ENCODE measurements at regions not wholly inside any gene's neighbourhood (a gene's known extent, or its start where the extent isn't known, plus 50 kb on each side); places are given as distances from the start of the nearest gene placed in this dataset.

DNA sequence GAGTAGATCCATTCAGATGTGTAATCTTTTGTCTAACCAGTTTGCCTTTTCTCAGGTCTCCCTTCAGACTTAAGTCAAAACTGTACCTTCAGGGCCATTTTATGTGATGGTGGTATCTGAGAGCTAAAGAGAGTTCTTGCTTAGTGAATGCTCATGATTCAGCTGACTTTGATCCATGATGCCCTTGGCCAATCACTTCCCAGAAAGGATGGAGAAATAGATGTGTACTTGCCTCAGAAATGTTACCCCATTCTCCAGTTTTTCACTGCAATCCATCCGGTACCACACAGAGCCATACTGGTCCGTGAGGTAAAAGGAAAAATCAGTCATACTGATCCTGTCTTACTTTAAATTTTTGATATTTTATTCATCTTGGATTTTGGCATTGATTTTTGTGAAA is 234.8 kb upstream of the PIK3C3 start:
- DNase-seq (no peak), ATAC-seq (no peak)
- no peaks in the 10 kb centered on the region for H3K9me3 ChIP-seq
- no peaks in the 10 kb centered on the region for H3K27me3 ChIP-seq
- H3K36me3 ChIP-seq = no peaks in the 10 kb centered on the region
- H3K27ac ChIP-seq = no peak overlapping the region
- H3K4me3 ChIP-seq = no peak overlapping the region
- 92 to 99% (median 97%) methylated on average over 2 of the region's 2 CpGs for WGBS, 4 donors
- intact Hi-C loops (cut with DNase I) = no loop called here
- no peaks in the 10 kb centered on the region for H3K4me1 ChIP-seq
- TF ChIP-seq, protein P1, sequence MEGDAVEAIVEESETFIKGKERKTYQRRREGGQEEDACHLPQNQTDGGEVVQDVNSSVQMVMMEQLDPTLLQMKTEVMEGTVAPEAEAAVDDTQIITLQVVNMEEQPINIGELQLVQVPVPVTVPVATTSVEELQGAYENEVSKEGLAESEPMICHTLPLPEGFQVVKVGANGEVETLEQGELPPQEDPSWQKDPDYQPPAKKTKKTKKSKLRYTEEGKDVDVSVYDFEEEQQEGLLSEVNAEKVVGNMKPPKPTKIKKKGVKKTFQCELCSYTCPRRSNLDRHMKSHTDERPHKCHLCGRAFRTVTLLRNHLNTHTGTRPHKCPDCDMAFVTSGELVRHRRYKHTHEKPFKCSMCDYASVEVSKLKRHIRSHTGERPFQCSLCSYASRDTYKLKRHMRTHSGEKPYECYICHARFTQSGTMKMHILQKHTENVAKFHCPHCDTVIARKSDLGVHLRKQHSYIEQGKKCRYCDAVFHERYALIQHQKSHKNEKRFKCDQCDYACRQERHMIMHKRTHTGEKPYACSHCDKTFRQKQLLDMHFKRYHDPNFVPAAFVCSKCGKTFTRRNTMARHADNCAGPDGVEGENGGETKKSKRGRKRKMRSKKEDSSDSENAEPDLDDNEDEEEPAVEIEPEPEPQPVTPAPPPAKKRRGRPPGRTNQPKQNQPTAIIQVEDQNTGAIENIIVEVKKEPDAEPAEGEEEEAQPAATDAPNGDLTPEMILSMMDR (IDR thresholded peaks at IDR 0.05) = no peak
- TF ChIP-seq POLR2A (IDR thresholded peaks at IDR 0.05) = no peak

DNA sequence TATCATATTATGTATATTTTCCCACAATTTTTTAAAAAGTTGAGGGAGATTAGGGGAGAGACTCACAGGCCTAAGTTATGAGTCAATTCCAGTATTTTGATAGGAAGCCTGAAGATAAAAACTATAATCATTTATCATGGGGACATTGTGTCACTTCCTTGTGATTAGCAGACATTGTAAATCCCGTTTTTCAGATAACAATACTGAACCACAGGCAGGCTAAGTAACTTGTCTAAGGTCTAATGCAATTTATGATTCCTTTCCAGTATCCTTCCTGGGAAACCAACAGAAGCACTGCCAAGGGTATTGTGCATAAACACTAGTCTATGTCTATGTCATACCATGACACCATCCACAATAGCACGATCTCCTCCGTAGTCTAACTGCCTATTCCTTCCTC is 235.2 kb upstream of the PIK3C3 start:
- ATAC-seq = no peak

DNA sequence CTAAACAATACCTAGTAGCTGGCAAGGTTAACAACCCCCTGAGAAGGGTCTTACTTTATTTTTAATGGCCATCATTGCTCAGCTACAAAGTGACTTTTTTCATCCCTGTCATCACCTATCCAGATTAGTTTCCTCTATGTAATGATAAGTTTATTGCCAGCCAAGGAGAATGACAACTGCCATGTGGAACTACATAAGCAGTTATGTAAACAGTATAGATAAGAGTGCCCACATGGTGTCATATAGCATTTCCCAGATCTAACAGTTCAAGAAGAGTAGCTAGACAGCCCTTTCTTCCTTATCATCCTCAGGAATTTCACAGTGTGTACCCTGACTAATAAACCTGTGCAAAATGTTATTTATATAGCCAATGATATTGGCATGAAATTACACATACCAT is 240.2 kb upstream of the PIK3C3 start:
- TF ChIP-seq POLR2A (IDR thresholded peaks at IDR 0.05) = no peak
- no peaks in the 10 kb centered on the region for H3K4me1 ChIP-seq

More for the DNA sequence above, 235.2 kb upstream of the PIK3C3 start:
- Histone ChIP-seq H3K9me3 (no peaks in the 10 kb centered on the region), H3K36me3 (no peaks in the 10 kb centered on the region), H3K4me3 (no peak overlapping the region), H3K27ac (no peak overlapping the region), H3K4me1 (no peaks in the 10 kb centered on the region), H3K27me3 (no peaks in the 10 kb centered on the region)
- no peak for TF ChIP-seq POLR2A (IDR thresholded peaks at IDR 0.05)
- TF ChIP-seq, protein P1 (IDR thresholded peaks at IDR 0.05) = no peak
- DNase-seq = no peak
- WGBS, 4 donors = 39 to 57% (median 40%) methylated on average over 3 of the region's 3 CpGs
- intact Hi-C loops (cut with DNase I) = no loop called here

DNA sequence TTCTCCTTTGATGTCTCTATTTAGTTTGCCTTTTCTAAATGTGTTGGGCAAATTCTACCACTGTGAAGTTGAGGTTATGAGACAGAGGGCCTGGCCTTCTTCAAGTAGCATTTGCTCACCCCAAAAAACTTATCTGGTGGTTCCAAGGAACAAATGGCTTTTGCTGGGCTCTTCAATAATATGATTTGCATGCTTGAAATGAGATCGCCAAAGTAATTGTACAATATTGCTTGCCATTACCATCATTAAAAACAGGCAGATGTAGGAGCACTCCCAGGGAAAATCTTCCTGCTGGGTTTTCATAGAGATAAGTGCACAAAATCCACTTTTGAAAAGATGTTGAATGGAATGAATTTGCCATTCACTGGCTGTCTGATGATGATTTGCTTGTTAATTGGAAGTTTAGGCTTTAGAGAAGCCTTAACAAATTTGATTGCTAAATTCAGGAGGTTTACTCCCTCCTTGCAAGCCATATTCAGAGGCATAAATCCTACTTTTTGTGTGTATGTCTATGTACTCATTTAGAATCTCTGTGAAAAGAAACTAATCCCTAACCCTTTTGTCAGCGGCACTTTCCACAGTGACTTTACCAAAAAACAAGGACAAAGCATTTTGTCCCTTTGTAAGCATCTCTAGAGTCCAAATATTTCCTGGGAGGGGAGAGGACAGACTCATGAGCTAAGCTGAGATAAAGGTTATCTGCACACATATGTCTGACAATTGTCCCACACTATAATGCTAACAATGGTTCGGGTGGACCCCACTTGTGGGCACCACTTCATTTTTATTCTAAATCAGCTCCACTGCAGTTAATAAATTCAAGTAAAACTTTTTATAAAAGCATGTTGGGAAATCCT is 240.8 kb upstream of the PIK3C3 start:
- 63 to 69% (median 67%) methylated on average over 3 of the region's 3 CpGs for WGBS, 4 donors
- Histone ChIP-seq H3K4me3 (no peak overlapping the region), H3K9me3 (no peaks in the 10 kb centered on the region), H3K27ac (no peak overlapping the region), H3K27me3 (no peaks in the 10 kb centered on the region), H3K4me1 (no peaks in the 10 kb centered on the region), H3K36me3 (no peaks in the 10 kb centered on the region)
- DNase-seq = no peak
- no peak for ATAC-seq
- intact Hi-C loops (cut with DNase I) = no loop called here
- TF ChIP-seq, protein P1 (IDR thresholded peaks at IDR 0.05) = no peak
- TF ChIP-seq POLR2A (IDR thresholded peaks at IDR 0.05) = no peak

More for the DNA sequence above, 240.2 kb upstream of the PIK3C3 start:
- intact Hi-C loops (cut with DNase I) = no loop called here
- no peaks in the 10 kb centered on the region for H3K9me3 ChIP-seq
- ATAC-seq (no peak), DNase-seq (no peak)
- no peak overlapping the region for H3K4me3 ChIP-seq
- H3K36me3 ChIP-seq = no peaks in the 10 kb centered on the region
- no peaks in the 10 kb centered on the region for H3K27me3 ChIP-seq
- no peak overlapping the region for H3K27ac ChIP-seq

DNA sequence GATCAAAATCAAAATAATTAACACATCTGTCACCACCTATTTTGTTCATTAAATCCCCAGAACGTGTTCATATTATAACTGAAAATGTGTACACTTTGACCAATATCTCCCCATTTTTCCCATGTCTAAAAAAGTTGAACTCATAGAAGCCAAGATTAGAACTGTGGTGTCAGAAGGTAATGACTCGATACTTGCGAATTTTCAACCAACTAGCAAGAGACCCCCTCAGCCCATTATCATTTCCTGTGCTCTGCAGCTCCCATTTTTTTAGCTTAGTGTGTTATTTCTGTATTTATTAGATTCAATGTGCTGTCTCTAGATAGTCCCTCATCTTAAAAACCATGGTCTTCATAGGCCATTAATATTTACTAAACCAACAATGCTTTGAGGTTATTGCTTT is 248.7 kb upstream of the PIK3C3 start:
- no peaks in the 10 kb centered on the region for H3K9me3 ChIP-seq
- H3K4me3 ChIP-seq = no peak overlapping the region
- ATAC-seq (no peak), DNase-seq (no peak)
- no peaks in the 10 kb centered on the region for H3K27me3 ChIP-seq
- no peaks in the 10 kb centered on the region for H3K36me3 ChIP-seq
- no peaks in the 10 kb centered on the region for H3K4me1 ChIP-seq
- intact Hi-C loops (cut with DNase I) = no loop called here
- TF ChIP-seq, protein P1 (IDR thresholded peaks at IDR 0.05) = no peak
- TF ChIP-seq POLR2A (IDR thresholded peaks at IDR 0.05) = no peak
- WGBS, 4 donors = 77 to 92% (median 90%) methylated on average over 3 of the region's 3 CpGs
- no peak overlapping the region for H3K27ac ChIP-seq
